Suppressor macrophage (primary cell): ENCODE measurements at regions not wholly inside any gene's neighbourhood (a gene's known extent, or its start where the extent isn't known, plus 50 kb on each side); places are given as distances from the start of the nearest gene placed in this dataset.

Experiments
- DNase-seq, 4 experiments: peaks; one replicate each; pipeline ENCODE4 v3.0.0-alpha.2; 2020 to 2022

DNA sequence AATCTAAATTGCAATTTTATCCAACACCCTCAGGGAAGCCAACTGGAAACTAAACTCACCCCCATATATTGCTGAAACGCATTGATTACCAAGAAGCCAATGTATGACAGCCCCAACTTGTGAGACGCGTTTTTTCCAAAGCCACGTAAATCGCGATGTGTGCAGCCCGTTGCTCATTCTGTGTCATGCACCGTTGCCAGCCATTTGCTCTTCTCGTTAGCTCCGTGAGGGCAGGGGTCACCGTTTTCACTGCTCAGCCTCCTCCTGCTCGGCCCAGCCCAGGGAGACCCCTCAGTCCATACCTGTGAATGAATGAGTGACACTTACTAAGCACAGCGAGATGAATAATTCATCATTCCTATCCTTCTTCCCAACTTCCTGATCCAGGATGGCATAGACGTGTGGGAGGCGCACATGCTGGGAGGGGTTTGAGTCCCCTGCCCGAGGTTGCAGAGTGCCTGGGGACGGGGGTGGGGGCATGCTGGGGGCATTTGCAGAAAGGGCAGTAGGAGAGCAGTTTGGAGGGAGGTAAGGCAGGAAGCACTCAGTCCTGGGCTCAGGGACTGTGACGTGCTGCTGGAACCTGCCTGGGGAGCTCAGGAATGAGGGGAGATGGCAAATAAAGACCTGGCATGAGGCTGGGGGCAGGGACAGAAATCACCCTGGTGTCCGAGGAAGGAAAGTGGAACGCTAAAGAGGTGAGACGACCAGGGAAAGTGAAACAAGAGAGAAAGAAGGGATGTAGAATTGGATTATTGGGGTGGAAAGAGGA lies 104.2 kb upstream of the SDK1 start:
- no peak for DNase-seq

DNA sequence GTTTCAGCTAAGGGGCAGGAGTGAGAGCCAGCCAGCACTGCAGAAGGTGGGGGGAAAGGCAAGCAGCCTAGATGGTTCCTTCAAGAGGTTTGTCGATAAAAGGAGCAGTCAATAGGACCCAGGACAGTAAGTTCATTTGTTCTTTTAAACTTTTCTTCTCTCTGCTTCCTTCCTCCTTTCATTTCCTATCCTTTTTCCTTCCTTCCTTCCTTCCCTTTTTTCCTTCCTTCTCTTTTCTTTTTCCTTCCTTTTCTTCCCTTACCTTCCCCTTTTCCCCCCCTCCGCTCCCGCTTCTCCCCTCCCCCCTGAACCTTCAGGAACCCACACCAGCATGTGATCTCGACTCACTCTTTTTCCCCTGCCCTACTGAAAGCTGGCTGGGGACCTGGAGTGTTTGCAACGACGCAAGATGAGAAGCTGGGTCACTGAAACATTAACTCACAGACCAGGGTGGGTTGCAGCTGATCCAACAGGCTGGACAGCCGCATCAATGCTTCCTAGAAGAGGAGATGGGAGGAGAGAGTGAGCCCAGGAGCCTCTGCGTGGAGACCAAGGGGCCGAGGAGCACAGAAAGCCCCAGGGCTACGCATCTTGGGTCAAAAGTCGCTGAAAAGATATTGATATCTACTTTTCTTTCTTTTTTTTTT lies 103.4 kb upstream of the SDK1 start:
- no peak for DNase-seq

DNA sequence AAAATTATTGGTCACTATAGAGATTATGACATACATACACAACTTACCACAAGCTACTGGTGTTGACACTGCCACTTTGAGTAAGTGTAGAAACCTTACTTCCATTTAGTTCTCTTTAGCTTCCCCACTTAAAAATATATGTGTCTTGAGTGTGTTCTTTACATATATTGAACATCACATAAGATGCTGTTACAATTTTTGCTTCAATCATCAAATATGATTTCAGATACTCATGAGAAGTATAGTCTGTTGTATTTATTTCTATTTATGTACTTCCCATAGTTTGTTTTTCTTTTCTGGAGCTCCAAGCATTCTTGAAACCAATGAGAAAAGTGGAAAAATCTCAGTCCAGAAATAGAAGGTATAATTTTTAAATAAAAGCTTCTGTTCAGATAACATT lies 102.7 kb upstream of the SDK1 start:
- no peak for DNase-seq

DNA sequence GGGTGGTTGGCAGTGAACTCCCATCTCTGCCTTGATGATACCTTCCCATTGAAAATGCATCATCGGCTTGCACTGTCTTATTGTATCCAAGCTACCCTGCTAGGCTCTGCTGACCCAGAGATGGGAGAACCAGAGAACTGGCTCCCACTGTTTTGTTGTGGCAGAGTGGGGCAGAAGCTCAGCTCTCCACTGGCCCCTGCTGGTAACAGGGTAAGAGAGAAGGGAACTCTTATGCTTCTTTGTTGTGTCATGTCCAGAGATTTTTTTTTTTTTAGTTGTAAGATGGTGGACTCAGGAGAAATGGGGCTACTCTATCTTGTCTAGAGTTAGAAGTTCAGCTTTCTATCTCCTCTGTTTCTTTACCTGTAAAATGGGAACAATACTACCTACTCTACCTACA lies 100.5 kb upstream of the SDK1 start:
- peak in 3 of 4 experiments; percentile 24 to 44 (median 29) for DNase-seq

DNA sequence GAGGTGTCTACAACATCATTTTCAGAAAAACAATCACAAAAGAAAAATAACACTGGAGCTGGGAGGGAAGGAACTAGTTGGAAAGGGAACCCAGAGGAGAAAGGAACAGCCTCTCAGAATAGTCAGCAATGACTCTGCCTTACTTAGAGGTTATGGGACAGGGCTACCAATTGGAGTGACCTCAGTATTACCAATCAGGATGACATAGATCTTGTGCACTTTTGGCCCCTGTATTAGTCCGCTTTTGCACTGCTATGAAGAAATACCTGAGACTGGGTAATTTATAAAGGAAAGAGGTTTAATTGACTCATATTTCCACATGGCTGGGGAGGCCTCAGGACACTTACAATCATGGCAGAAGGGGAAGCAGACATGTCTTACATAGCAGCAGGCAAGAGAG lies 99.7 kb upstream of the SDK1 start:
- no peak for DNase-seq

DNA sequence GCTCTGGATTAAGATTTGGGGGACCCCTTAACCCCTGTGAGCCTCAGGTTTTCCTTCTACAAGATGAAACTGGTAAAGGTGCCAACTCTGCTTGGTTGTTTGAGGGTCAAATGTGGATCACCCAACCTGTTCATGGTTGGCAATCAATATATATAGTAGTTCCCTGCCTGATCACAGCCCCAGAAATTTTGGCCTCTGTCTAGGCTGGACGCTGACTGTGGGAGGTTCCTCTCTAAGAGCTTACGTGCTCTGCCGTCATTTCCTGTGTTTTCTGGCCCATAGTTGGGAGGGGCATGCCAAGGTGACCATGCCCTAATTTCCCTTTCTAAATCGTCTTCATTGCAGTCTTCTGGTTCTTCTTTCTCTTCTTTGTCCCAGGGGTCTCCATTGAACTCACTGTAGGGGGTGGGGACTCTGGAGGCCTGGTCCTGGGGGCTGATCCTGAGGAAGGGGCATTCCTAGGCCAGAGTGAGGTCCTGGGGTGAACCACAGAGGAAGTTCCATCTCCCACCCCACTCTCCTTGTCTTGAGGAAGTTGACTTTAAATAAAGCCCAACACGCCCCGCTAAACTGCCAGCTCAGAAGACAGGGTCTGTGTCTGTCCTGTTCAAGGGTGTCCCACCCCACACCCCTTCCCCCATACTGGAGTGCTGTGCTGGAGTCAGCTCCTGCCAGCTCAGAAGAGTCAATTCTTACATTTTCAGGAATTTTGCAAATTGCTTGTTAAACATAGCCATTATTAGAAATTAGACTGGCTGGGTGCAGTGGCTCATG lies 98.9 kb upstream of the SDK1 start:
- peak in 2 of 4 experiments; percentile 27 to 32 for DNase-seq

DNA sequence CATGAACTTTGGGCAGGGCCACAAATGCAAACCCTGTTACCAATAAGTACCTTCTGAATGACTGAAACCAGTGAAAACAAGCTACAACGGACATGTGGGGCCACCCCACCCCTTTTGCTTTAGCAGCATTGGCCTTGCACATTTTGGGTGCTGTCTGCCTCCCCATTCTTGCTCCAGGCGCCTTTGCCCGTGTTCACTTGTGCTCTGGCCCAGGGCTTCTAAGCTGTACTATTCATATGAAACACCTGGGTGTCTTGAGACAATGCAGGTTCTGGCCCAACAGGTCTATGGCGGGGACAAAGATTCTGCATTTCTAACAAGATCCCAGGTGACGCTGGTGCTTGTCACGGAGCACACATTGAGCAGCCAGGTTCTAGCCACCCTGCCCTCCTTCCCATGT lies 96.5 kb upstream of the SDK1 start:
- DNase-seq: no peak

DNA sequence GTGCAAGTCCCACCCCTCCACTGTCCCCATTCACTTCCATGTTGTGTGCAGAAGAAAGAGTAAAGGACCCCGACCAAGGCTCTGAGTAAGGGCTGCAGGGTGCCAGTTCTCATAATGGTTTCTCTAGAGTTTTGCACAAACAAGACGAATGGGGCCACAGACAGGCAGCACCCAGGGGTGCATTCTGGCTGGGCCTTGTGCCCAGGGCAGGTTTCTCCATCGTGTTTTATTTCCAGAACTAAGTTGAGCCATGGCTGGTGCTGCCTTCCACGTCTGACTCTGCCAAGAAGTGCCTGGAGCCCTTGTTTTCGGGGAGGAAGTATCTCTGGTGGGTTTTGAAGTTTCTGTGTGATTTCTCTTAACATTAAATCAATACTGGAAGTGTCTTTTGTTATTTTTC lies 95.0 kb upstream of the SDK1 start:
- no peak for DNase-seq

DNA sequence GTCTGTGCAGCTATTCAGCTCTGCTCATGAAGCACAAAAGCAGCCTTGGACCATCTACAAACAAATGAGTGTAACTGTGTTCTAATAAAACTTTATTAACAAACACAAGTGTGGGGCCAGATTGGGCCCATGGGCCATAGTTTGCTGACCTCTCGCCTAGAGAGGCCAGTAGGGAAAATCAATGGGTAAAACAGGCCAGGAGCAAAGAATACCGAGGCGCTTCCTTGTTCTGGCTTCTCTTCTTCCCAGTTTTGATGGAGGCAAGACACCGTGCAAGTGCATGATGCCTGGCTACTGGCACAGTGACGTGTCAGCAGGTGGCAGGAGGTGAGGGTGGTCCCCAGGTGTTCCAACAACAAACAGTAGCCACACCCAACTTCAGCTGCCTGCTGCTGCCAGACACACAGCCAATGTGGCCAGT lies 94.3 kb upstream of the SDK1 start:
- no peak for DNase-seq

DNA sequence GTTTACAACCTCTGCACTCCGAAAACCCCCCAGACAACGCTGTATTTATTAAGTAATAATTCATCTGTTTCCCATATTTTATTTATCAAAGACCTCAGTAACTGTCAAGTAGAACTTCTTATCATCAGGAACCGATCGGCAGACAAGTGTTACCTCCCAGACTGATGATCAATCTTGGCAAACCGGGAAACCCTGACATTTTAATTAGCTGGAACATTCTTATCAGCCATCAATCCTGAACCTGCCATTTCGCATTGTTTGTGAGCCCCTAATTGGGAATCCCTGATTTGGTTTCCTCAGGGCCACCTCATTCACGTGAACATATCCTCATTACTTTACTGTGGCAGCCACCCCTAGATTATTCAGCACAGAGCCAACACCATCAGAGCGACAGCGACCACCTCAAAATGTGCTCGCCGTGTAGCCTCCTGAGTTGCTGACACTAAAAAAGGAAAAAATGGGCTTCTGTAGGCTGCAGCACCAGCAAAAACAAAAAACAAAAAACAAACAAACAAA lies 93.6 kb upstream of the SDK1 start:
- no peak for DNase-seq

DNA sequence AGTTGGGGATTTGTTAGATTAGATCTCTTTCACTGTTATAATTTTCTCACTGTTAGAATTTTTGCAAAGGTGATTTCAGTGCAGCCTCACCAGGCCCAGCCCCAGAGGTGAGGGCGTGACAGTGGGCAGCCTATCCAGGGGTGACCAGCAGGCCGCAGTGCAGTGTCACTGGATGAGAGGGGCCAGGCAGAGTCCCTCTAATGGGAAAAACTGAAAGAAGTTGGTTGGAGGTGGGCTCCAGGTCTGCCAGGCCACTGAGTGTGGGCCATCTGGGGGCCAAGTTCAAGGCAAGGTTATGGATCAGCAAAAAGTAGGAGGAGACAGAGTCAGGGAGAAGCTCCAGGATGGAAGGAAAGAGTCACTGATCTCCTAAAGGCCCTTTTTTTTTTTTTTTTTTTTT lies 90.5 kb upstream of the SDK1 start:
- no peak for DNase-seq

DNA sequence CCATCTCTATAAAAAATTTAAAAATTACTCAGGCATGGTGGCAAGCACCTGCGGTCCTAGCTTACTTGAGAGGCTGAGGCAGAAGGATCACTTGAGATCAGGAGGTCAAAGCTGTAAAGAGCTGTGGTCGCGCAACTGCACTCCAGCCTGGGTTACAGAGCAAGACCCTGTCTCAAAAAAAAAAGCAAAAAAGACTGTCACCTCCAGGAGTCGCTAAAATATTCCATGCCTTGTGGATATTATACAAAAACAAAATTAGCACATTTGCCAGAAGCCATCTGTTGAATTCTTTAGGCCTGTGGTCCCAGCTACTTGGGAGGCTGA lies 87.0 kb upstream of the SDK1 start:
- no peak for DNase-seq

DNA sequence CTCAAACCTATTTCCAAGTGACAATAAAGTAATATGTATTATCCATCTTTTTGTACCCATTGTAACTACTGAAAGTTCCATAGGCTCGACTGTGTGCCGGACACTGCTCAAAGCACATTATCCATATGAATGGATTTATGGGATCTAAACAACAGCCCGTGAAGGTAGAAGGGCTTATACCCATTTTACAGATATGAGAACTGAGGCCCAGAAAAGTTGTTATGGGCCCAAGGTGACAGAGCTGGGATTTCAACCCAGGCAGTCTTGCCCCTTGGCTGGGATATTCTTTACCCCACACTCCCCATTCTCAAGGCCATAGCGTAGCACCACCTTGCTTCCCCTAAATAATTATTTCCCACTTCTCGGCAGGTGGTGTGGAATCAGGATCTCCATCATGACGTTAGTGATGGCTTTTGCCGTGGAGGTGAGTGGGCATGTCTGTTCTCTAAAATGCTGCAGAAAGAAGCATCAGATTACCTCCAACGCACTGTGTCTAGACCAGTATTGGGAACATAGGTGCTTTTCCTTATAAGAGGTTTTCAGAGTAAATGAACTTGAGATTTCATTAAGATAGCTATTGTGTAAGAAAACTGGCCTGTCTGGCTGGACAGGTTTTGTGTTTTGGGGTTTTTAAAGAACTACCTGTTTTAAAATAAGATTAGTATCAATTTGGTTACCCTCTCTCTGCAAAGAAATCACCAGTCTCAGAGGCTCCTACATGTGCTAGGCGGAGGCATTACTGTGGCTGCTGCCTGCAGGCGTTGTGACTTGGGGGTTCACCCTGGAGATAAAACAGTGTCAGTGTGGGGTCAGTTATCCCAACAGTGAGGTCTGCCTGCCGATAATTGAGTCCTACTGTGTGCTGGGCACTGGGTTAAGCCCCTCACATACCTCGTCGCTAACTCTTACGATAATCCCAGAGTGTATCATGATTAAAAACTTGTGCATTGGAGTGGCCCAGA lies 85.1 kb upstream of the SDK1 start:
- DNase-seq: no peak

DNA sequence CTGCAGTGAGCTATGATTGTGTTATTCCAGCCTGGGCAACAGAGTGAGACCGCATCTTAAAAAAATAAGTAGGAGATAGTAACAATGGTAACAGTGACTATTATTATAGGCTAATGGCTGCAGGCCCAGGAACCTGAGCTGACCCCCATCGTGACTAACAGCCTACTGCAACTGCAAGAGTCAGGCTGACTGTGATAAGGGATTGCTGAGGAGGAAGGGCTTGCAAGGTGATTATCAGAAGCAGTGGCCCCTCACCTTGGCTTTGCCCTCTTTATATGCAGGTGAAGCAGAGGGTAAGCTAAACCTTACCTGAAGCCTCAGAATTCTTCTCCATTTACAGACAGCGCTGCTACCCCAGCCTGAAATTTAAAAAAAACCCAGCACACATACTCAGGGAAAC lies 83.9 kb upstream of the SDK1 start:
- DNase-seq: no peak

DNA sequence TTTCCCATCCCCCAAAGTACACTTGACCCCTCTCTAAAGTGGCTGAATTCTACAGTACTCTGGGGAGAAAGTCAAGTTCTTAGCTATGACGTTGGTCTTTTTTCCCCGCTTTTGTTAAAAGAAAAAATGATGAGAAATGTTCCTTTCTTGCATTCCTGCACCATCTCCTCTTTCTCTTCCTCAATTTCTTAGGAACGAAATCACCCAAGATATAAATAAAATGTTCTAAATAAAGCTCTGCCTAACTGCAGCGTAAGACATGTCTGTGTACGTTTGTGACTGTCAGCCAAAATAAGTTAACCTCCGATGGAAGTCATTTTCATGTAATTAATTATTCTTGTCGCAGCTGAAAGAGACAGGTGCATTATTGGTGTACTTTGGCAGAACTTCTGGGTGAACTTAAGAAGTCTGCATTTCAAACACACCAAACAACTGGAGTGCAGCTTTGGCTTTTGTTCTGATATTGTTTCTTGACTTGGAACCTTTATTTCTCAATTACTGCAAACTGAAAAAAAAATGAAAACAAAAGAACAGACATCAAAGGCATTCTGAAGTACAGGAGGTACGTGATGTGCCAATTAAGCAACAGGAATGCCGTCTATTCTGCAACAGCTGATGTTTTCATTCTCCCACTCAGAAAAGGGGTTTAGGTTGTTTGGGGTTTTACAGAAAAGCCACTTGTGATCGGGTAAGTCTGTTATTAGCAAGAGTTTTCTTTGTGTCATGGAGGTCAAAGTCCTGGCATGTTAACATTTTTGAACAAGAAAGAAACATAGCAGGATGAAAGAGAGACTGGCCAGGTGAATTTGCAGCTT lies 82.4 kb upstream of the SDK1 start:
- DNase-seq: peak in 2 of 4 experiments; percentile 48

DNA sequence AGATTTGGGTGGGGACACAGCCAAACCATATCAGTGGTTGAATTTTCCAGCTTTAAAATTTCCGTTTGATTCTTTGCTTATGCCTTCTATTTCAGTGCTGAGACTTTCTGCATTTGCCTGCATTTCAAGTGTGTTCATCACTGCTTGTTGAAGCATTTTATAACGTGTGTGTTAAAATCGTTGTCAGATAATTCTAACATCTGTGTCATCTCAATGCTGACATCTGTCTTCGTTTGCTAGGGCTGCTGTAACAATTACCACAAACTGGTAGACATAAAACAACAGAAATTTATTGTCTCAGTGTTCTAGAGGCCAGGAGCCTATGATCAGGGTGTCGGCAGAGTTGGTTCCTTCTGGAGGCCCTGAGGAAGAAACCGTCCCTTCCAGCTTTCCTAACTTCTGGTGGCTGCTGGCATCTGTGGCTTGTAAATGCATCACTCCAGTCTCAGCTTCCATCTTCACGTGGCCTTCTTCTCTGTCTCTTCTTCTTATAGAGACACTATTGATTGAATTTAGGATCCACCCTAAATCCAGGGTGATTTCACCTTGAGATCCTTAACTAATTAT lies 71.1 kb upstream of the SDK1 start:
- DNase-seq: no peak

DNA sequence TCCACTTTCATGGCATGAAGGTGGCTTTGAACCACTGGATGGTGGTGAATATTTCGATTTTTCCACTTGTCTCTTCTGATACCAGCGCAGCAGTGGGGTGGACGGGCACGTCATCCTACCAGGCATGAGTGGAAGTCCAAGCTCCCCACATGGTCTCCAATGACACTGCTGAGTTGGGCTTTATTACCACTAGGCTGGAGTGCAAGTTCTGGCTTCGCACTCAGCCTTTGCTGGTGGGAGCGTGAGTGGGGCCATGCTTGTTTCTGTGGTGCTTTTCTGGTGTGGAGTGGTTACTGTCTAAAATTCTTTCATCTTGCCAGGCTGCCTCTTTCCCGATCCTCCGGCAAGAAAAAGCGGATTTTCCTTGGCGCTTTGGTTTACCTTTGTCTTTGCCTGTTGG lies 70.1 kb upstream of the SDK1 start:
- no peak for DNase-seq

DNA sequence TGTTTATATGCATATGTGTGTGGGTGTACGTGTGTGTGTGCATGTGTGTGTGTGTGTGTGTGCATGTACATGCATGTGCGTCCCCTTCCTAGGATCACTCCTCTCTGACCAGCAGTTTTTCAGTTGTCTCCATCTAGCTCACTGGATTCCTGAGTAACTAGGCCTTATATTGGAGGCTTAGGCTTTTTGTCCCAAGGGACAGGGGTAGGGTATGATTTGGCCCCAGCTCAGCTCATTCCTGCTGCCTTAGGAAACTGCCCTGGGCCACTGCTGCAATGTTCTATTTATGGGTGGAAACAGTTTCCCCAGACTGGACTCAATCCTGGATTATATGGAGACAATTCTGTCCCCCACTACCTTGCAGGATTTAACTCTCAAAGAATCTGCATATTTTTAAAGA lies 68.8 kb upstream of the SDK1 start:
- DNase-seq: no peak

DNA sequence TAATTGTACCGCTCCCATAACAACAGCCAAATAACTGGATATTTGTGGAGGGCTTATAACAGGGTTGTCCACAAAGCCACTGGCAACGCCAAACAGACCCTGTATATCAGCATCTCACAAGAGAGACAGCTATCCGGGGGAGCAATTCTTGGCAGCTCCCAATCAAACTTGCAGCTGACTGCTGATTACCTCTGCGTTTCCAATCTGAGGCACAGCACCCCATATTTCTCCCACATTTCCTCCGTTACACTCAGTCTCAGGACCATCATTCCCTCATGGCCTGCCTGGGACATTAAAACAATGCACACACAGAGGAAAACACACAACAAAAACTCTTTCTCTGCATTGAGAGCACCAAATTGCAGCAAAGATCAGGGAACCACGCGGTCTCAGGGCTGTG lies 67.8 kb upstream of the SDK1 start:
- no peak for DNase-seq

DNA sequence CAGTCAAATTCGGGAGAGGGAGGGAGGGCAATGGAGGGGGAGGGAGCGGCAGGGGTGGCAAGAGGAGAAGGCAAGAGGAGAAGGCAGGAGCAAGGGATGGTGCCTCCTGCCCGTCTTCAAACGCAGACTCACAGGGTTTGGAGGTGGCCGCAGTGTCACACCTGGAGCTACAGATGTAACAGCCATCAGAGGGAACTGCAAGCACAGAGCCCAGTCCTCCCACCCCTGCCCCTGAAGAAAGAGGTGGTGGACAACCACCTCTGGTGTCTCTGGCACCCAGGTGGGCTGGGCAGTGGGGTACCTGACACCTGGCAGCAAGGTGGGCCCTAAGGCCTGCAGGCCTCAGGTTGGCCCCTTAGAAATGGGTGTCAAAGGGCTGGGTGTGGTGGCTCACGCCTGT lies 67.0 kb upstream of the SDK1 start:
- DNase-seq: no peak

DNA sequence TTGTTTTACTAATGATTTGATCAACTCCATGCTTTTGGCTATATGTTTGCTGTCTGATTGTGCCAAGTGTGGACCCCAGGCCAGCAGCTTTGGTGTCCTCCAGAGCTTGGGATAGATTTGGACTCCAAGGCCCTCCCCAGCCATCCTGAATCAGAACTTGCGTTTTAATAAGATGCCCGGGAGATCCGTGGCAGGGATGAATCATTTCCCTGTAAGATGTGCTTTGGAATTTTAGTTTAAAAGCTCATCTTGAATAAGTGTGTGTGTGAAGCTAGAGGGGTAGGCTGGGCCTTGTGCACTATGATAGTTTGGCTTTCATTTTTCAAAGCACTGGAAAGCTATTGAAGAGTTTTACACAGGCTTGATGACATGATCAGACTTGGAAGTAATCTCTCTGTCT lies 66.2 kb upstream of the SDK1 start:
- DNase-seq: no peak
